K562 (cell line): ENCODE measurements at regions not wholly inside any gene's neighbourhood (a gene's known extent, or its start where the extent isn't known, plus 50 kb on each side); places are given as distances from the start of the nearest gene placed in this dataset.

ENCODE experiments used
- ATAC-seq: fragments of 200-7000 bp; cut with Tn5 transposase; 3 replicates; pipeline ENCODE4 v1.9.1; 2020; ENCODE audit warnings: moderate library complexity
- BruUV-seq: library from RNA; stranded (reverse); fragments of 400-500 nt; replicated peaks from 2 replicates; lab custom pipeline; 2021; lab: Mats Ljungman, UMichigan
- CTCF ChIA-PET: fragments of 300-600 bp; formaldehyde crosslinking; extraction: SDS; loops from one replicate; lab custom pipeline; 2021; ENCODE audit warnings: low intra/inter-chr PET ratio; lab: Yijun Ruan, JAX
- POLR2A ChIA-PET: fragments of 300-600, 350-650 bp; sonication (Branson Sonifier 250); formaldehyde crosslinking; extraction: SDS; loops from one replicate; lab custom pipeline; 2021; ENCODE audit warnings: antibody characterized with exemption, inconsistent platforms; lab: Yijun Ruan, JAX
- DNase-seq, 4 experiments: peaks; one replicate each; pipeline versions ENCODE4 v3.0.0 to v3.0.0-alpha.2; 2011 to 2018; ENCODE audit warnings: low spot score in 3 of 4, mixed read lengths in 3 of 4; ENCODE audit errors: extremely low read depth in 1 of 4
- FAIRE-seq: peaks from 2 replicates; lab custom pipeline; 2011; peaks lifted over from hg19 to GRCh38; lab: Jason Lieb, UNC
- H2AFZ ChIP-seq: 2 replicates; pipeline ENCODE4 v1.6.0; 2011; ENCODE audit warnings: low read depth, low read length, control low read depth, inconsistent platforms
- H3K27ac ChIP-seq: fragments of 200-600 bp; 3 replicates; pipeline ENCODE4 v1.8.0; 2011; ENCODE audit warnings: low read depth, mild to moderate bottlenecking, control low read depth, inconsistent platforms, low read length, moderate library complexity, mixed read lengths; ENCODE audit errors: extremely low read depth
- H3K27me3 ChIP-seq, 2 experiments: fragments of 300-600 bp in 1 of 2; 2 replicates in 1 of 2; 3 replicates in 1 of 2; pipeline versions ENCODE4 v1.6.0 to v1.8.0; 2011; ENCODE audit warnings: inconsistent platforms in 2 of 2, low read length in 2 of 2, mild to moderate bottlenecking in 1 of 2, mixed read lengths in 1 of 2, moderate library complexity in 1 of 2; ENCODE audit not compliant: control insufficient read depth in 2 of 2, insufficient read depth in 2 of 2
- H3K36me3 ChIP-seq: fragments of 300-600 bp; 3 replicates; pipeline ENCODE4 v1.8.0; 2011; ENCODE audit warnings: mild to moderate bottlenecking, low read length, inconsistent platforms; ENCODE audit not compliant: control insufficient read depth, insufficient read depth
- H3K4me1 ChIP-seq, 2 experiments: fragments of 200-600 bp in 1 of 2; replicated peaks in 1 of 2; 2 replicates in 1 of 2; 3 replicates in 1 of 2; pipeline versions ENCODE4 v1.5.1 to v1.8.0; 2011; ENCODE audit warnings: inconsistent platforms in 2 of 2, low read length in 2 of 2, mild to moderate bottlenecking in 1 of 2, mixed read lengths in 1 of 2, moderate library complexity in 1 of 2; ENCODE audit not compliant: control insufficient read depth in 2 of 2, insufficient read depth in 2 of 2
- H3K4me2 ChIP-seq: 2 replicates; pipeline ENCODE4 v1.6.1; 2011; ENCODE audit warnings: low read length, control low read depth, inconsistent platforms, mixed read lengths; ENCODE audit not compliant: insufficient read depth
- H3K4me3 ChIP-seq: fragments of 200-600 bp; sonication (generic), shearing (Covaris generic); 2 replicates; pipeline ENCODE4 v1.5.1; 2016; ENCODE audit warnings: control low read depth, inconsistent platforms
- H3K79me2 ChIP-seq: fragments of 200-600 bp; 3 replicates; pipeline ENCODE4 v1.8.0; 2011; ENCODE audit warnings: low read length, inconsistent platforms; ENCODE audit not compliant: control insufficient read depth, insufficient read depth
- H3K9ac ChIP-seq, 2 experiments: 2 replicates each; pipeline versions ENCODE4 v1.6.0 to v1.6.1; 2011; ENCODE audit warnings: low read depth in 2 of 2, low read length in 2 of 2, control low read depth in 1 of 2, inconsistent platforms in 1 of 2, mild to moderate bottlenecking in 1 of 2, mixed read lengths in 1 of 2; ENCODE audit not compliant: insufficient read depth in 1 of 2
- H3K9me1 ChIP-seq: one replicate; pipeline ENCODE4 v1.6.0; 2011; ENCODE audit warnings: inconsistent platforms, mild to moderate bottlenecking, low read length, moderate library complexity; ENCODE audit not compliant: control insufficient read depth, insufficient read depth
- H3K9me3 ChIP-seq: replicated peaks from 2 replicates; pipeline ENCODE4 v1.5.1; 2011; ENCODE audit warnings: low read depth, low read length, inconsistent platforms; ENCODE audit not compliant: control insufficient read depth, insufficient read depth
- H4K20me1 ChIP-seq: replicated peaks from 2 replicates; pipeline ENCODE4 v1.6.1; 2011; ENCODE audit warnings: low read length, inconsistent platforms, mixed read lengths; ENCODE audit not compliant: control insufficient read depth, insufficient read depth
- ASH1L ChIP-seq: fragments of 450-650 bp; IDR thresholded peaks from 2 replicates; pipeline ENCODE4 v1.6.1; 2018; ENCODE audit warnings: borderline replicate concordance, mild to moderate bottlenecking, low read depth; ENCODE audit not compliant: partially characterized antibody
- ID3 ChIP-seq, 2 experiments: fragments of 250-450 bp in 1 of 2; fragments of 450-650 bp in 1 of 2; sonication (Bioruptor Pico) in 1 of 2; IDR thresholded peaks; 2 replicates each; pipeline versions ENCODE4 v1.6.1 to v1.8.0; 2016 to 2021; ENCODE audit warnings: mild to moderate bottlenecking in 2 of 2, moderate library complexity in 2 of 2, missing compliant biosample characterization in 1 of 2, missing genetic modification characterization in 1 of 2
- MYBL2 ChIP-seq, 2 experiments: fragments of 450-650 bp in 1 of 2; sonication (generic) in 1 of 2; formaldehyde crosslinking in 1 of 2; IDR thresholded peaks; 2 replicates each; pipeline versions ENCODE4 v1.6.1 to v1.8.1; 2017 to 2022; ENCODE audit warnings: borderline replicate concordance in 1 of 2, inconsistent platforms in 1 of 2, low read depth in 1 of 2, mild to moderate bottlenecking in 1 of 2, missing genetic modification reagents in 1 of 2, moderate library complexity in 1 of 2
- PML ChIP-seq: IDR thresholded peaks from 2 replicates; pipeline ENCODE4 v1.6.1; 2012; ENCODE audit warnings: low read length, inconsistent platforms
- WGBS: fragments of 100-300 bp; shearing (Covaris generic); methylation state at CpG from one replicate; pipeline ENCODE4 v1.1.6; 2016; ENCODE audit warnings: low coverage, mixed read lengths; ENCODE audit not compliant: insufficient coverage; ENCODE audit errors: missing lambda C conversion rate; 5-methylcytosine and 5-hydroxymethylcytosine counted together
- in situ Hi-C: fragments of 300-500 bp; cut with MboI; formaldehyde crosslinking; loops from 4 replicates; pipeline ENCODE4 v1.15.0; 2018; ENCODE audit warnings: inconsistent platforms, mixed read lengths
- intact Hi-C: fragments of 100-400 bp; cut with micrococcal nuclease; formaldehyde crosslinking; loops from 2 replicates; pipeline ENCODE4 v1.14.2; 2022

- Histone ChIP-seq H3K27ac (no peak overlapping the region), H3K9ac (no peak overlapping the region), H3K36me3 (no peaks in the 10 kb centered on the region), H3K27me3 (peaks cover 11 to 41% of the 10 kb centered on the region in 2 experiments), H3K4me3 (no peak overlapping the region), H3K79me2 (no peaks in the 10 kb centered on the region), H3K4me2 (no peak overlapping the region), H3K4me1 (no peaks in the 10 kb centered on the region), H2AFZ (no peak overlapping the region), H3K9me3 (no peaks in the 10 kb centered on the region), H3K9me1 (no peaks in the 10 kb centered on the region), H4K20me1 (no peaks in the 10 kb centered on the region)
- ATAC-seq (no peak), FAIRE-seq (no peak), DNase-seq (no peak)
- in situ Hi-C loops (no loop called here), intact Hi-C loops (no loop called here)
- 1% methylated on average over 30 of the region's 30 CpGs for WGBS
- no TSS peak for BruUV-seq
- no peak for TF ChIP-seq PML
- CTCF ChIA-PET, result no interaction called here
- POLR2A ChIA-PET, result no interaction called here
Observed at GRCh38 chr6:170051229-170052172, 239.4 kb downstream of the DLL1 start.

GRCh38 chr6:170050591-170051041 lies 240.3 kb downstream of the DLL1 start:
- Histone ChIP-seq H3K4me2 (no peak overlapping the region), H3K9me3 (no peaks in the 10 kb centered on the region), H3K9ac (no peak overlapping the region), H3K4me1 (no peaks in the 10 kb centered on the region), H3K4me3 (no peak overlapping the region), H3K27ac (no peak overlapping the region), H4K20me1 (no peaks in the 10 kb centered on the region), H3K9me1 (no peaks in the 10 kb centered on the region), H3K79me2 (no peaks in the 10 kb centered on the region), H3K36me3 (no peaks in the 10 kb centered on the region), H2AFZ (no peak overlapping the region), H3K27me3 (peaks cover 11 to 50% of the 10 kb centered on the region in 2 experiments)
- WGBS, result 2% methylated on average over 14 of the region's 15 CpGs
- in situ Hi-C loops (no loop called here), intact Hi-C loops (no loop called here)
- no peak for DNase-seq
- no peak for FAIRE-seq
- CTCF ChIA-PET, result no interaction called here
- TF ChIP-seq ASH1L (no peak), ID3 (CRISPR knock-in tag; IDR thresholded peaks at IDR 0.05) (no peak), ID3 (tag; IDR thresholded peaks at IDR 0.05) (no peak), MYBL2 (IDR thresholded peaks at IDR 0.05; ENCODE audit: low read depth) (no peak), MYBL2 (CRISPR knock-in tag; IDR thresholded peaks at IDR 0.05; ENCODE audit: borderline replicate concordance) (no peak)
- POLR2A ChIA-PET, result no interaction called here
- ATAC-seq, result no peak
- no TSS peak for BruUV-seq
